ENCODE measurements at regions not wholly inside any gene's neighbourhood (a gene's known extent, or its start where the extent isn't known, plus 50 kb on each side); places are given as distances from the start of the nearest gene placed in this dataset.
"Not testable (repeated sequence)": the region's sequence is repeated elsewhere in the genome, so short reads cannot be mapped to it uniquely, and the experiment has no call there.

DNA sequence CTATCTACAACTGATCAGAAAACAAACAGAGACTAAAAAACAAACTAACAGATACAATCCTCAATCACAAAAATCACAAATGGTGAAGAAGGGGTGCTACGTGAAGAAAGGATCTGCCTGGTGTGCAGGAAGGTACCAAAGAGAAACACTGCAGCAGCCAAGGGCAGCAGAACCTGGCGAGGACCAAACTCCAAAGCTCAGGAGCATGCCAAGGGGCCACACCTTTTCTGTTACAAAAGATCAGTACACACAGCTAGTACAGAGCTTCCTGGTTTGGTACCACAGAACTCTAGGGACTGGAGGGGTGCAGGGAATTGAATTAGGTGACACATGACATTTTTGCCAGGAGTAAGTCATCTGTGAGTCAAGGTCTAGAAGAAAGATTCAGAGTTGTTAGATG lies 107.4 kb upstream of the GRM7 start:
- TF ChIP-seq, protein P1, sequence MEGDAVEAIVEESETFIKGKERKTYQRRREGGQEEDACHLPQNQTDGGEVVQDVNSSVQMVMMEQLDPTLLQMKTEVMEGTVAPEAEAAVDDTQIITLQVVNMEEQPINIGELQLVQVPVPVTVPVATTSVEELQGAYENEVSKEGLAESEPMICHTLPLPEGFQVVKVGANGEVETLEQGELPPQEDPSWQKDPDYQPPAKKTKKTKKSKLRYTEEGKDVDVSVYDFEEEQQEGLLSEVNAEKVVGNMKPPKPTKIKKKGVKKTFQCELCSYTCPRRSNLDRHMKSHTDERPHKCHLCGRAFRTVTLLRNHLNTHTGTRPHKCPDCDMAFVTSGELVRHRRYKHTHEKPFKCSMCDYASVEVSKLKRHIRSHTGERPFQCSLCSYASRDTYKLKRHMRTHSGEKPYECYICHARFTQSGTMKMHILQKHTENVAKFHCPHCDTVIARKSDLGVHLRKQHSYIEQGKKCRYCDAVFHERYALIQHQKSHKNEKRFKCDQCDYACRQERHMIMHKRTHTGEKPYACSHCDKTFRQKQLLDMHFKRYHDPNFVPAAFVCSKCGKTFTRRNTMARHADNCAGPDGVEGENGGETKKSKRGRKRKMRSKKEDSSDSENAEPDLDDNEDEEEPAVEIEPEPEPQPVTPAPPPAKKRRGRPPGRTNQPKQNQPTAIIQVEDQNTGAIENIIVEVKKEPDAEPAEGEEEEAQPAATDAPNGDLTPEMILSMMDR (IDR thresholded peaks at IDR 0.05; ENCODE audit: insufficient read depth, low read depth, low read length) = no peak
- Histone ChIP-seq H3K27me3 (ENCODE audit: control insufficient read depth, insufficient read depth, low read length) (no peaks in the 10 kb centered on the region), H3K36me3 (ENCODE audit: control insufficient read depth, insufficient read depth, low read length) (no peaks in the 10 kb centered on the region), H3K4me3 (ENCODE audit: low read depth, low read length) (no peak overlapping the region)
- CTCF ChIA-PET = no interaction called here
- DNase-seq (ENCODE audit: low read depth) = no peak
- POLR2A ChIA-PET = no interaction called here

DNA sequence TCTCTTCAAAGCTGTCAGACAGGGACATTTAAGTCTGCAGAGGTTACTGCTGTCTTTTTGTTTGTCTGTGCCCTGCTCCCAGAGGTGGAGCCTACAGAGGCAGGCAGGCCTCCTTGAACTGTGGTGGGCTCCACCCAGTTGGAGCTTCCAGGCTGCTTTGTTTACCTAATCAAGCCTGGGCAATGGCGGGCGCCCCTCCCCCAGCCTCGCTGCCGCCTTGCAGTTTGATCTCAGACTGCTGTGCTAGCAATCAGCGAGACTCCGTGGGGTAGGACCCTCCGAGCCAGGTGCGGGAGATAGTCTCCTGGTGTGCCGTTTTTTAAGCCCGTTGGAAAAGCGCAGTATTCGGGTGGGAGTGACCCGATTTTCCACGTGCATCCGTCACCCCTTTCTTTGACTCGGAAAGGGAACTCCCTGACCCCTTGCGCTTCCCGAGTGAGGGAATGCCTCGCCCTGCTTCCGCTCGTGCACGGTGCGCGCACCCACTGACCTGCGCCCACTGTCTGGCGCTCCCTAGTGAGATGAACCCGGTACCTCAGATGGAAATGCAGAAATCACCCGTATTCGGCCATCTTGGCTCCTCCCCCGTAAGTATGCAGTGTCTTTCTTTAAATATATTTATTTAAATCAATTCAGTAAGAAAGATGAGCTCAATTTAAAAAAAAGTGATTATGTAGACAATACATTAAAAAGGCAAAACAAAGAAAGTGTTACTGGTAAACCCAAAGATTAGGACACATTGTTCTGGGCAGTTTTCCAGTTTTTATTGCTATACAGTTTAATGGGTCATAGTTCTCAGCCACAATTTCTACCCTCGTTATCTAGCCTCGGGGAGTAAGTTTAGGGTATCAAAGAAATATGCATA lies 91.2 kb upstream of the GRM7 start:
- H3K4me3 ChIP-seq (ENCODE audit: low read depth, low read length); CTCF ChIA-PET; DNase-seq (ENCODE audit: low read depth); H3K36me3 ChIP-seq (ENCODE audit: control insufficient read depth, insufficient read depth, low read length); H3K27me3 ChIP-seq (ENCODE audit: control insufficient read depth, insufficient read depth, low read length); POLR2A ChIA-PET: not testable (repeated sequence)

DNA sequence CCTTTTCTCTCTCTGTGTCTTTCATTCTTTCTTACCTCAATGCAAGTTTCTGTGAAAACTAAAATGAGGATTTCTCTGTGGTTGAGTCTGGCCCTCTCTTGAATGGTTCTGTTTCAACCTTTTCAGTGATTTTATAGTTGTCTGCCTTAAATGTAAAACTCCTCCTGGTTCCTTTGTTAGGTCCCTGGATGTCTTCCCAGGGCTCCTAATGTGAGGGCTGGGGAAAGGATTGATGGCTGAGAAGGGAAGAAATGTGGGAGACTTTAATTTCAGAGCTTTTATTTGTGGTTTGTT lies 90.6 kb upstream of the GRM7 start:
- TF ChIP-seq, protein P1 (IDR thresholded peaks at IDR 0.05; ENCODE audit: insufficient read depth, low read depth, low read length) = no peak
- Histone ChIP-seq H3K4me3 (ENCODE audit: low read depth, low read length) (no peak overlapping the region), H3K27me3 (ENCODE audit: control insufficient read depth, insufficient read depth, low read length) (no peaks in the 10 kb centered on the region), H3K36me3 (ENCODE audit: control insufficient read depth, insufficient read depth, low read length) (no peaks in the 10 kb centered on the region)
- POLR2A ChIA-PET = no interaction called here
- DNase-seq (ENCODE audit: low read depth) = no peak
- CTCF ChIA-PET = no interaction called here

DNA sequence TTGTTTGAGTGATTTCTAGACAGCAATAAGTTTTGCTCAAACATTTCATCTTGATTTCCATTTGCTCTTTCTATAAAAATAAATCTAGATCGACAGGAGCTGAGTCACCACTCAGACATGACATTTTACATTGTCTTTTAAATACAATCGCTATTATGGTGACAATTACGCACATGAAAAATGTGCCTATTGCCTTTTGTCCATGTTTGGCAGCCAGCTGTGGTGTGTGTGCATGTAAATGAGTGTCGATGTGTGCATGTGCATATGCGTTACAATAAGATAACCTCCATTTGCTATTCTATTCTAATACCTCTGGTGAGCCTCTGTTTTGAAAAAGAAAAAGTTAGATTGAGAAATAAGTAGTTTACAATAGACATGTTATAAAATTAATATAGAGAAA lies 89.7 kb upstream of the GRM7 start:
- Histone ChIP-seq H3K4me3 (ENCODE audit: low read depth, low read length) (no peak overlapping the region), H3K27me3 (ENCODE audit: control insufficient read depth, insufficient read depth, low read length) (no peaks in the 10 kb centered on the region), H3K36me3 (ENCODE audit: control insufficient read depth, insufficient read depth, low read length) (no peaks in the 10 kb centered on the region)
- TF ChIP-seq, protein P1 (IDR thresholded peaks at IDR 0.05; ENCODE audit: insufficient read depth, low read depth, low read length) = no peak
- no peak for DNase-seq (ENCODE audit: low read depth)
- ChIA-PET POLR2A (no interaction called here), CTCF (no interaction called here)

DNA sequence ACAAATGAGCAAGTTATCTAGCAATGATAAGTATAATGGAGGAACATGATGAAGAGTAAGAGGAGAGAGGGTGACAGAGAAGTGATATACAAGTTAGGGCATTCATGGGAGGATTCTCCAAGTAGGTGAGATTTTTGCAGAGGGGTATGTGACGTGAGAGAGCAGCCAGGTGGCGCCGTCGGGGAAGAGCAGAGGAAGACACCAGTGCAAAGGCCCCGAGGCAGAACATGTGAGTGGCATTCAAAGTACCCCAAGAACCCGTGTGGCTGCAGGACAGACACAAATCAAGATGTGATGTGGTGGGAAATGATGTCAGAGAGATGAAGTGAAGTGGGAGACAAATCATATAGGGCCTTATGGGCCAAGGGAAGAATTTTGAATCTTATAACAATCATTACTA lies 81.8 kb upstream of the GRM7 start:
- no peak for DNase-seq (ENCODE audit: low read depth)
- TF ChIP-seq, protein P1 (IDR thresholded peaks at IDR 0.05; ENCODE audit: insufficient read depth, low read depth, low read length) = no peak
- Histone ChIP-seq H3K4me3 (ENCODE audit: low read depth, low read length) (no peak overlapping the region), H3K27me3 (ENCODE audit: control insufficient read depth, insufficient read depth, low read length) (no peaks in the 10 kb centered on the region), H3K36me3 (ENCODE audit: control insufficient read depth, insufficient read depth, low read length) (no peaks in the 10 kb centered on the region)
- POLR2A ChIA-PET = no interaction called here
- CTCF ChIA-PET = no interaction called here

DNA sequence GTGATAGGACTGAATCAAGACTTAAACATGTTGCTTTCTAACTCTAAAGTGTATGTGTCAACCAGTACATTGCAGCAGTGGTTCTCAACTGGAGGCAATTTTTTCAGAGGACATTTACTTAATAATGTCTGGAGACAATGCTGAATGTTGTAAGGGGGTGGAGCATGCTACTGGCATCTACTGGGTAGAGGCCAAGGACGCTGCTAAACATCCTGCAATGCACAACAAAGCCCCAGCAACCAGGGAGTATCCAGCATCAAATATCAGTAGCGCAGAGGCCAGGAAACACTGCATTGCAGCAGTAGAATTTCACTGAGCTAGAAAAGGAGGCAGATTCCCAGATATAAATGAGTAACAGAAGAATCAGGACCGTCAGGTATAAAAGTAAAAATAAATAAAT lies 79.8 kb upstream of the GRM7 start:
- Histone ChIP-seq H3K36me3 (ENCODE audit: control insufficient read depth, insufficient read depth, low read length) (no peaks in the 10 kb centered on the region), H3K4me3 (ENCODE audit: low read depth, low read length) (no peak overlapping the region), H3K27me3 (ENCODE audit: control insufficient read depth, insufficient read depth, low read length) (no peaks in the 10 kb centered on the region)
- CTCF ChIA-PET = no interaction called here
- POLR2A ChIA-PET = no interaction called here
- DNase-seq (ENCODE audit: low read depth) = no peak
- TF ChIP-seq, protein P1 (IDR thresholded peaks at IDR 0.05; ENCODE audit: insufficient read depth, low read depth, low read length) = no peak

All from BJ (cell line).